ENCODE measurements at regions not wholly inside any gene's neighbourhood (a gene's known extent, or its start where the extent isn't known, plus 50 kb on each side); places are given as distances from the start of the nearest gene placed in this dataset.
"Not testable (repeated sequence)": the region's sequence is repeated elsewhere in the genome, so short reads cannot be mapped to it uniquely, and the experiment has no call there.

DNA sequence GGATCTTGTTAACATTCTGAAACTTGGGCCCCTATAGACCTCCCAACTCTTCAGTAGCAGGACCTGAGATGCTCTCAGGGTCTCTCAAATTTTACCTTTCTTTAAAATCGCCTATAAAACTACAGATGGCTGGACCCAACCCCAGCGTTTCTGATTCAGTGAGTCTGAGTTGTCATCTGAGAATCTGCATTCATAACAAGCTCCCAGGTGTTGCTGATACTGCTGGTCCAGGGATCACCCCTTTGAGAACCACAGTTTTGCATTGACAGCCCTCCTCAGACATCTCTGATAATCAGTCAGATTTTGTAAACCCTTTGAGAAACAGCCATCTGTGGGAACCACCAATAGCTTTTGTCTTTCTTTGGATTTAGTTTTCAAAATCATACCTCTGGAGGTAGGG lies 315.8 kb downstream of the CYRIA start:
- Histone ChIP-seq H3K36me3 (no peaks in the 10 kb centered on the region), H3K27me3 (replicated peaks; ENCODE audit: insufficient read depth) (no peaks in the 10 kb centered on the region), H3K4me1 (replicated peaks) (no peaks in the 10 kb centered on the region), H3K27ac (no peak overlapping the region), H3K9me3 (no peaks in the 10 kb centered on the region), H3K4me3 (no peak overlapping the region)
- WGBS: 39% methylated on average over 2 of the region's 2 CpGs
- DNase-seq (ENCODE audit: low spot score): no peak
- no peak for TF ChIP-seq POLR2A (IDR thresholded peaks at IDR 0.05)
- intact Hi-C loops (cut with DNase I): no loop called here

DNA sequence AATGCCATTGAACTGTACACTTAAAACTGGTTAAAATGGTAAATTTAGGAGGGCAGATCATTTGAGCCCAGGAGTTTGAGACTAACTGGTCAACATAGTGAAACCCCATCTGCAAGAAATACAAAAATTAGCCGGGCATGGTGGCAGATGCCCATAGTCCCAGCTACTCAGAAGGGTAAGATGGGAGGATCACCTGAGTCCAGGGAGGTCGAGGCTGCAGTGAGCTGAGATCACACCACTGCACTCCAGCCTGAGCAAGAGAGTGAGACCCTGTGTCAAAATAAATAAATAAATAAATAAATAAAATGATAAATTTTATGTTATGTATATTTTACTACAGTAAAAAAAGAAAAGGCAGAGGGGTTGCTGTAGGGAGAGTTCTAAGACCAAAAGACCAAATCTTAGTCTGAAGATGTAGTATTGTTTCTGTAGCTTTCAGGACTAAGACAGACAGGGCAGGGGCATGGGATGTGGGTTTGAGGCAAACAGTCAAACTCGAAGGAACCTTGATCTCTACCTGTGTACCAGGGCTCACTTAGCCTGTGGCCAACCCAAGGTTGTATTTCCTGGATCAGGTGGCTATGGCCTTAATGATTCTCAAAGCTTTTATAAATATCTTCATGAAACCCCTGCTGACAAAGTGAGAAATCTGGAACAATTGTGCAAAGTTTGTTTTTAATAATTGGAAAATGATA lies 316.7 kb downstream of the CYRIA start:
- intact Hi-C loops (cut with DNase I): no loop called here

DNA sequence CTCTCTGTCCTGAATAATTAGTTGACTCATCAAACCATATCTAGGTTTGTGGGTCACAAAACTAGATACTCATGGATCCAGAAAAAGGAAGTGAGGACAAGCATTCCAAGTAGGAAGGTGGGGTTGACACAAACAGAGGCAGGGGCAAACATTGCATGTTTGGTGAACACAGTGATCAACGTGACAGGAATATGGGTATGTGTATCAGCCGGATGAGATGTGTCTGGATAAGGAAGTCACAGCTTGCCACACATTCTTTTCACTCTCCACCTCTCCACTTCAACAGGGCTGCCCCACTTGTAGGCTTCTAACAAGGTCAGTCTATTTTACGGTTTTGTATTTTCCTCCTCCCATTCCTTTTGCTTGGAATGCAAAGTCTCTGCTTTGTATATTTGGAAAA lies 319.0 kb downstream of the CYRIA start:
- Histone ChIP-seq H3K27me3 (replicated peaks; ENCODE audit: insufficient read depth) (no peaks in the 10 kb centered on the region), H3K27ac (no peak overlapping the region), H3K4me3 (no peak overlapping the region), H3K9me3 (no peaks in the 10 kb centered on the region), H3K4me1 (replicated peaks) (no peaks in the 10 kb centered on the region), H3K36me3 (no peaks in the 10 kb centered on the region)
- no peak for DNase-seq (ENCODE audit: low spot score)
- TF ChIP-seq POLR2A (IDR thresholded peaks at IDR 0.05) (no peak), POLR2AphosphoS5 (IDR thresholded peaks at IDR 0.05) (no peak)
- 65% methylated on average over 3 of the region's 3 CpGs for WGBS
- intact Hi-C loops (cut with DNase I): no loop called here

More for the DNA sequence above, 316.7 kb downstream of the CYRIA start:
- WGBS: 47% methylated on average over 3 of the region's 3 CpGs
- Histone ChIP-seq H3K4me3 (no peak overlapping the region), H3K9me3 (no peaks in the 10 kb centered on the region), H3K27me3 (replicated peaks; ENCODE audit: insufficient read depth) (no peaks in the 10 kb centered on the region), H3K4me1 (replicated peaks) (no peaks in the 10 kb centered on the region), H3K36me3 (no peaks in the 10 kb centered on the region), H3K27ac (no peak overlapping the region)
- TF ChIP-seq POLR2A (IDR thresholded peaks at IDR 0.05): no peak
- no peak for TF ChIP-seq POLR2AphosphoS5 (IDR thresholded peaks at IDR 0.05)
- TF ChIP-seq, protein P1, sequence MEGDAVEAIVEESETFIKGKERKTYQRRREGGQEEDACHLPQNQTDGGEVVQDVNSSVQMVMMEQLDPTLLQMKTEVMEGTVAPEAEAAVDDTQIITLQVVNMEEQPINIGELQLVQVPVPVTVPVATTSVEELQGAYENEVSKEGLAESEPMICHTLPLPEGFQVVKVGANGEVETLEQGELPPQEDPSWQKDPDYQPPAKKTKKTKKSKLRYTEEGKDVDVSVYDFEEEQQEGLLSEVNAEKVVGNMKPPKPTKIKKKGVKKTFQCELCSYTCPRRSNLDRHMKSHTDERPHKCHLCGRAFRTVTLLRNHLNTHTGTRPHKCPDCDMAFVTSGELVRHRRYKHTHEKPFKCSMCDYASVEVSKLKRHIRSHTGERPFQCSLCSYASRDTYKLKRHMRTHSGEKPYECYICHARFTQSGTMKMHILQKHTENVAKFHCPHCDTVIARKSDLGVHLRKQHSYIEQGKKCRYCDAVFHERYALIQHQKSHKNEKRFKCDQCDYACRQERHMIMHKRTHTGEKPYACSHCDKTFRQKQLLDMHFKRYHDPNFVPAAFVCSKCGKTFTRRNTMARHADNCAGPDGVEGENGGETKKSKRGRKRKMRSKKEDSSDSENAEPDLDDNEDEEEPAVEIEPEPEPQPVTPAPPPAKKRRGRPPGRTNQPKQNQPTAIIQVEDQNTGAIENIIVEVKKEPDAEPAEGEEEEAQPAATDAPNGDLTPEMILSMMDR (IDR thresholded peaks at IDR 0.05): no peak
- no peak for DNase-seq (ENCODE audit: low spot score)

DNA sequence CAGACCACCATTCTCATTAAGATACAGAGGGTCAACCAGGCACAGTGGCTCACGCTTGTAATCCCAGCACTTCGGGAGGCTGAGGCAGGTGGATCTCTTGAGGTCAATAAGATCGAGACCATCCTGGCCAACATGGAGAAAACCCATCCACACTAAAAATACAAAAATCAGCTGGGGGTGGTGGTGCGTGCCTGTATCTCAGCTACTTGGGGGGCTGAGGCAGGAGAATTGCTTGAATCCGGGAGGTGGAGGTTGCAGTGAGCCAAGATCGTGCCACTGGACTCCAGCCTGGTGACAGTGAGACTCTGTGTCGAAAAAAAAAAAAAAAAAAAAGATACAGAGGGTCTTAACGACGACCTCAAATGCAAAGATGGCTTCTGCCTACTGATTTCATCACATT lies 320.4 kb downstream of the CYRIA start:
- H3K36me3 ChIP-seq; H3K27me3 ChIP-seq (replicated peaks; ENCODE audit: insufficient read depth); H3K27ac ChIP-seq; DNase-seq (ENCODE audit: low spot score); H3K4me1 ChIP-seq (replicated peaks); H3K4me3 ChIP-seq; intact Hi-C loops (cut with DNase I); H3K9me3 ChIP-seq: not testable (repeated sequence)
- 93% methylated on average over 9 of the region's 9 CpGs for WGBS

DNA sequence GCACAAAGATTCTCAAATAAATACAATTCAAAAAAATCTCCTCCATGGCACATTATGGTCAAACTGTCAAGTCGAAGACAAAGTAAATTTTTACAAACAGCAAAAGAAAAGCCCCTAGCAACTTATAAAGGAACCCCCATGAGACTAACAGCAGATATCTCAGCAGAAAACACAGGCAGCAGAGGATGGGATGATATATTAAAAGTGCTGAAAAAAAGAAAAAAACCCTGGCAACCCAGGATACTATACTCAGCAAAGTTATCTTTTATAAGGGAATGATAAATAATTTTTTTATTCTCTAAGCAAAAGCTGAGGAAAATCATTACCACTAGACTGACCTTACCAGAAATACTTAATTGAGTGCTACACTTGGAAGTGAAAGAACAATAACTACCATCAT lies 326.4 kb downstream of the CYRIA start:
- no peaks in the 10 kb centered on the region for H3K9me3 ChIP-seq
- H3K27me3 ChIP-seq (replicated peaks; ENCODE audit: insufficient read depth): no peaks in the 10 kb centered on the region
- no peak overlapping the region for H3K4me3 ChIP-seq
- no peaks in the 10 kb centered on the region for H3K36me3 ChIP-seq
- no peak for DNase-seq (ENCODE audit: low spot score)
- 97% methylated on average over 1 of the region's 1 CpG for WGBS
- intact Hi-C loops (cut with DNase I): no loop called here
- TF ChIP-seq POLR2A (IDR thresholded peaks at IDR 0.05): no peak
- no peak for TF ChIP-seq POLR2AphosphoS5 (IDR thresholded peaks at IDR 0.05)
- TF ChIP-seq, protein P1 (IDR thresholded peaks at IDR 0.05): no peak
- no peak overlapping the region for H3K27ac ChIP-seq
- no peaks in the 10 kb centered on the region for H3K4me1 ChIP-seq (replicated peaks)

DNA sequence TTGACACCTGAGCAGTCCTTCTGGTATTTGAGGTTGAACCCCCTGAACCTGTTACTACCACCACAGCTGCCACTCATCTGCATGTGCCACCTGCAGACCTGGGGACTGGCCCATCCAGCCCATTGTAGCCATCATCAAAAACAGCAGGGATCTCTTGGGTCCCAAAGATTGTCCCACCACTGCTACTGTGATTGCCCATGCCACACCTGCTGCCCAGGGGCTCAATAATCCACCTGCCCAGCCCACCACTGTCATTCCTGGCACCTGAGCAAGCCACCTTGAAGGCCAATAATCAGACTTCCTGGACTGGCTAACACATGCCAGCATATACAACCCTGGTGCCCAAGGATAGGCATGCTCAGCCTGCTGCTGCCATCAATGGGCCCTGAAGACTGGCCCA lies 327.6 kb downstream of the CYRIA start:
- no peak overlapping the region for H3K27ac ChIP-seq
- H3K27me3 ChIP-seq (replicated peaks; ENCODE audit: insufficient read depth): no peaks in the 10 kb centered on the region
- H3K4me3 ChIP-seq: no peak overlapping the region
- H3K9me3 ChIP-seq: no peaks in the 10 kb centered on the region
- no peaks in the 10 kb centered on the region for H3K36me3 ChIP-seq
- no peaks in the 10 kb centered on the region for H3K4me1 ChIP-seq (replicated peaks)
- TF ChIP-seq, protein P1 (IDR thresholded peaks at IDR 0.05): no peak
- TF ChIP-seq POLR2A (IDR thresholded peaks at IDR 0.05) (no peak), POLR2AphosphoS5 (IDR thresholded peaks at IDR 0.05) (no peak)
- intact Hi-C loops (cut with DNase I): no loop called here
- no peak for DNase-seq (ENCODE audit: low spot score)
